ENCODE measurements at regions not wholly inside any gene's neighbourhood (a gene's known extent, or its start where the extent isn't known, plus 50 kb on each side); places are given as distances from the start of the nearest gene placed in this dataset.

DNA sequence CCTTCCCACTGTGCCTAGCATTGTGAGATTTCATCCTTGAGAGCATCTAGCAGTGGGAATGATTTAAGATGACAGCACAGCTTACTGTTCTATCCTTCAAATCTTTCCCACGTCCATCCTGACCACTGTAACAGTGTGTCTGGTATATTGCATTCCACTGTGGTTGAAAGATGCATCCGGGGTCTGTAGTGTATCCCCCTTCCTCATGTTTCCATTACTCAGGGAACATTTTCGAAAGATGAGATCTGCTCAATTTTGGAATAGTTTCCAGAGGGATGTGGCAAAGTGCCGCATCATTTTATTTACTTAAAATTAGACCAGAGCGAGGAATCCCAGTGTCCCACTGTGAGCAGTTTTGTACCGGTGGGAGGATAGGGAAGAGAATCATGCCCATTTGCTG is 407.1 kb upstream of the PAPPA start:
- Histone ChIP-seq H3K4me1 (ENCODE audit: insufficient read depth, low read length) (no peaks in the 10 kb centered on the region), H3K27ac (ENCODE audit: low read length) (no peak overlapping the region), H3K9ac (ENCODE audit: low read depth, low read length) (no peak overlapping the region), H3K4me3 (ENCODE audit: low read depth in 1 of 2, low read length in 2 of 2) (no peak overlapping the region), H3K4me2 (ENCODE audit: insufficient read depth, low read length) (no peak overlapping the region), H3K79me2 (ENCODE audit: insufficient read depth, low read length) (no peaks in the 10 kb centered on the region), H3K27me3 (ENCODE audit: insufficient read depth, low read length, poor library complexity) (no peaks in the 10 kb centered on the region), H3K36me3 (ENCODE audit: insufficient read depth, low read length) (no peaks in the 10 kb centered on the region), H4K20me1 (ENCODE audit: insufficient read depth, low read length) (no peaks in the 10 kb centered on the region), H2AFZ (ENCODE audit: low read depth, low read length) (no peak overlapping the region), H3K9me3 (ENCODE audit: insufficient read depth, low read length, severe bottlenecking) (no peaks in the 10 kb centered on the region)
- TF ChIP-seq EZH2 (IDR thresholded peaks at IDR 0.05; ENCODE audit: borderline replicate concordance, low read depth, low read length, severe bottlenecking) = no peak
- TF ChIP-seq, protein P1, sequence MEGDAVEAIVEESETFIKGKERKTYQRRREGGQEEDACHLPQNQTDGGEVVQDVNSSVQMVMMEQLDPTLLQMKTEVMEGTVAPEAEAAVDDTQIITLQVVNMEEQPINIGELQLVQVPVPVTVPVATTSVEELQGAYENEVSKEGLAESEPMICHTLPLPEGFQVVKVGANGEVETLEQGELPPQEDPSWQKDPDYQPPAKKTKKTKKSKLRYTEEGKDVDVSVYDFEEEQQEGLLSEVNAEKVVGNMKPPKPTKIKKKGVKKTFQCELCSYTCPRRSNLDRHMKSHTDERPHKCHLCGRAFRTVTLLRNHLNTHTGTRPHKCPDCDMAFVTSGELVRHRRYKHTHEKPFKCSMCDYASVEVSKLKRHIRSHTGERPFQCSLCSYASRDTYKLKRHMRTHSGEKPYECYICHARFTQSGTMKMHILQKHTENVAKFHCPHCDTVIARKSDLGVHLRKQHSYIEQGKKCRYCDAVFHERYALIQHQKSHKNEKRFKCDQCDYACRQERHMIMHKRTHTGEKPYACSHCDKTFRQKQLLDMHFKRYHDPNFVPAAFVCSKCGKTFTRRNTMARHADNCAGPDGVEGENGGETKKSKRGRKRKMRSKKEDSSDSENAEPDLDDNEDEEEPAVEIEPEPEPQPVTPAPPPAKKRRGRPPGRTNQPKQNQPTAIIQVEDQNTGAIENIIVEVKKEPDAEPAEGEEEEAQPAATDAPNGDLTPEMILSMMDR (IDR thresholded peaks at IDR 0.05; ENCODE audit: borderline replicate concordance, extremely low read depth, low read length, poor library complexity, severe bottlenecking) = no peak
- ATAC-seq (ENCODE audit: insufficient read depth, low read depth) = no peak
- no peak for DNase-seq

DNA sequence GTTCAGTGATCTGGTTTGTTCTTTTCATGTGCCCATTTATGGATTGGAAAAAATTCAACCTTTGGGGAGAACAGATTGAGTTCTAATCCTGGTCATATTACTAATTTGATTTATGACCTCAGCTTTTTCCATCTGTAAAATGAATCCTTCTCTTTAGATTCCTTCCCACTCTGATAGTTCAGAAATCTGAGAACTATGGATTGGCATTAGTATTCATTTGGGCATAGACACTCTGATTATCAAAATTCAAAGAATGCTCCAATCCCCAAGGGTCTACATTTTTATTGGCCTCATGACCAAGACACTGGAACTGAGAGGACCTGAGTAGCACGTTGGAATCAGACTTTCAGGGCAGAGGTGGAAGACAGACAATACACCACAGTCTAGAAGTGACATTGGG is 405.9 kb upstream of the PAPPA start:
- TF ChIP-seq EZH2 (IDR thresholded peaks at IDR 0.05; ENCODE audit: borderline replicate concordance, low read depth, low read length, severe bottlenecking) = no peak
- TF ChIP-seq, protein P1 (IDR thresholded peaks at IDR 0.05; ENCODE audit: borderline replicate concordance, extremely low read depth, low read length, poor library complexity, severe bottlenecking) = no peak
- Histone ChIP-seq H2AFZ (ENCODE audit: low read depth, low read length) (no peak overlapping the region), H3K9me3 (ENCODE audit: insufficient read depth, low read length, severe bottlenecking) (no peaks in the 10 kb centered on the region), H3K27me3 (ENCODE audit: insufficient read depth, low read length, poor library complexity) (no peaks in the 10 kb centered on the region), H3K4me3 (ENCODE audit: low read depth in 1 of 2, low read length in 2 of 2) (no peak overlapping the region), H3K27ac (ENCODE audit: low read length) (no peak overlapping the region), H3K4me1 (ENCODE audit: insufficient read depth, low read length) (no peaks in the 10 kb centered on the region), H3K4me2 (ENCODE audit: insufficient read depth, low read length) (no peak overlapping the region), H3K36me3 (ENCODE audit: insufficient read depth, low read length) (no peaks in the 10 kb centered on the region), H3K9ac (ENCODE audit: low read depth, low read length) (no peak overlapping the region), H4K20me1 (ENCODE audit: insufficient read depth, low read length) (no peaks in the 10 kb centered on the region), H3K79me2 (ENCODE audit: insufficient read depth, low read length) (no peaks in the 10 kb centered on the region)
- ATAC-seq (ENCODE audit: insufficient read depth, low read depth) (no peak), DNase-seq (no peak)

DNA sequence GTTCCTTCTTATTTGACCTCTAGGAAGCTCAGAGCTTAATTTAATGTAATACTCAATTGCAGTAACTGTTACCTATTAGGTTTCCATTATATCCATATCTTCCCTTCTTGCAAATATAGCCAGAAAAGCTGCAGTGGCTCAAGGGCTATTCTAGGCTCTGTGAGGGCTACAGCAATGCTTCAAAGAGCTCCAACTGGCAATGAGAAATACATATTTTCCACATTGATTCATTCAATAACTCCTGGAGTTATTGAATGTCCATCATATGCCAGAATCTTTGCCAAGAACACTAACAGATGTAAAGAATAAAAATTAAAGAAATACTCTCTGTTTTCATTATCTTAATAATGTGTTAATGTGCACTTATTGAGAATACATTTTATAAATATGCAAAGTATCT is 396.9 kb upstream of the PAPPA start:
- no peaks in the 10 kb centered on the region for H3K9me3 ChIP-seq (ENCODE audit: insufficient read depth, low read length, severe bottlenecking)
- H3K27me3 ChIP-seq (ENCODE audit: insufficient read depth, low read length, poor library complexity) = no peaks in the 10 kb centered on the region
- TF ChIP-seq EZH2 (IDR thresholded peaks at IDR 0.05; ENCODE audit: borderline replicate concordance, low read depth, low read length, severe bottlenecking) = no peak
- TF ChIP-seq, protein P1 (IDR thresholded peaks at IDR 0.05; ENCODE audit: borderline replicate concordance, extremely low read depth, low read length, poor library complexity, severe bottlenecking) = no peak
- ATAC-seq (ENCODE audit: insufficient read depth, low read depth) = no peak
- H3K4me2 ChIP-seq (ENCODE audit: insufficient read depth, low read length) = no peak overlapping the region
- H2AFZ ChIP-seq (ENCODE audit: low read depth, low read length) = no peak overlapping the region
- no peaks in the 10 kb centered on the region for H4K20me1 ChIP-seq (ENCODE audit: insufficient read depth, low read length)
- no peak overlapping the region for H3K4me3 ChIP-seq (ENCODE audit: low read depth in 1 of 2, low read length in 2 of 2)
- no peak overlapping the region for H3K9ac ChIP-seq (ENCODE audit: low read depth, low read length)
- H3K4me1 ChIP-seq (ENCODE audit: insufficient read depth, low read length) = no peaks in the 10 kb centered on the region
- no peak overlapping the region for H3K27ac ChIP-seq (ENCODE audit: low read length)
- no peak for DNase-seq
- H3K36me3 ChIP-seq (ENCODE audit: insufficient read depth, low read length) = no peaks in the 10 kb centered on the region
- H3K79me2 ChIP-seq (ENCODE audit: insufficient read depth, low read length) = no peaks in the 10 kb centered on the region

DNA sequence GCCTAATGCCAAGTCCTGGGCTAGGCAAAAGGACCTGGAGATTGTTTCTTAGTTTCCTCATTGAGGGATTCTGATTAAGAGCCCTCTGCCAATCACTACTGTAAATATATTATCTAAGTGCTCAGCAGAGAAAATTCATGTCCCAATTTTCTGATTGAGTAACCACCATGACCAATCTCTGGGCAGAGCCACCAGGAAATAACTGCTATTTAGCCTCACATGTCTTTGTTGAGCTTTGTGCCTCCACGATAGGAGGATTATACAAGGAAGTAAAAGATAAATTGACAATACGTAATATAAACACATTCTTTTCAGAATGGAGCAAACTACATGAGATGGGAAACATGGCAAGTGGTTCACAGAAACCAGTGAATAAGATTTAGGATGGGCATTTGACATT is 396.1 kb upstream of the PAPPA start:
- Histone ChIP-seq H4K20me1 (ENCODE audit: insufficient read depth, low read length) (no peaks in the 10 kb centered on the region), H2AFZ (ENCODE audit: low read depth, low read length) (no peak overlapping the region), H3K9me3 (ENCODE audit: insufficient read depth, low read length, severe bottlenecking) (no peaks in the 10 kb centered on the region), H3K27ac (ENCODE audit: low read length) (no peak overlapping the region), H3K36me3 (ENCODE audit: insufficient read depth, low read length) (no peaks in the 10 kb centered on the region), H3K79me2 (ENCODE audit: insufficient read depth, low read length) (no peaks in the 10 kb centered on the region), H3K27me3 (ENCODE audit: insufficient read depth, low read length, poor library complexity) (no peaks in the 10 kb centered on the region), H3K4me1 (ENCODE audit: insufficient read depth, low read length) (no peaks in the 10 kb centered on the region), H3K4me2 (ENCODE audit: insufficient read depth, low read length) (no peak overlapping the region), H3K4me3 (ENCODE audit: low read depth in 1 of 2, low read length in 2 of 2) (no peak overlapping the region), H3K9ac (ENCODE audit: low read depth, low read length) (no peak overlapping the region)
- TF ChIP-seq, protein P1 (IDR thresholded peaks at IDR 0.05; ENCODE audit: borderline replicate concordance, extremely low read depth, low read length, poor library complexity, severe bottlenecking) = no peak
- no peak for TF ChIP-seq EZH2 (IDR thresholded peaks at IDR 0.05; ENCODE audit: borderline replicate concordance, low read depth, low read length, severe bottlenecking)
- DNase-seq (no peak), ATAC-seq (ENCODE audit: insufficient read depth, low read depth) (no peak)

All from DND-41 (cell line).